Fibroblast of lung (primary cell): ENCODE measurements at regions not wholly inside any gene's neighbourhood (a gene's known extent, or its start where the extent isn't known, plus 50 kb on each side); places are given as distances from the start of the nearest gene placed in this dataset.

Experiments
- DNase-seq, 2 donors: peaks; one replicate each; pipeline versions ENCODE4 v3.0.0 to v3.0.0-alpha.2; 2010; ENCODE audit warnings: low read depth in 2 of 2
- H2AFZ ChIP-seq: 2 replicates; pipeline ENCODE4 v1.5.1; 2012; ENCODE audit warnings: low read length, control low read depth, inconsistent platforms
- H3K27ac ChIP-seq: 2 replicates; pipeline ENCODE4 v1.5.1; 2011; ENCODE audit warnings: low read length, control low read depth; ENCODE audit not compliant: insufficient read depth
- H3K27me3 ChIP-seq: 2 replicates; pipeline ENCODE4 v1.5.1; 2011; ENCODE audit warnings: mild to moderate bottlenecking, low read length; ENCODE audit not compliant: control insufficient read depth, insufficient read depth
- H3K36me3 ChIP-seq: 2 replicates; pipeline ENCODE4 v1.5.1; 2011; ENCODE audit warnings: low read length; ENCODE audit not compliant: control insufficient read depth, insufficient read depth
- H3K4me1 ChIP-seq: 2 replicates; pipeline ENCODE4 v1.5.1; 2011; ENCODE audit warnings: low read length; ENCODE audit not compliant: control insufficient read depth, insufficient read depth; ENCODE audit errors: extremely low read depth
- H3K4me2 ChIP-seq: 2 replicates; pipeline ENCODE4 v1.5.1; 2011; ENCODE audit warnings: low read length, control low read depth; ENCODE audit not compliant: insufficient read depth; ENCODE audit errors: extremely low read depth
- H3K4me3 ChIP-seq, 4 experiments: fragments of 200-600 bp in 1 of 4; sonication (generic) in 1 of 4; replicated peaks in 1 of 4; 2 replicates each; pipeline ENCODE4 v1.5.1; 2011 to 2016; ENCODE audit warnings: low read length in 4 of 4, low read depth in 3 of 4, mild to moderate bottlenecking in 3 of 4, control low read depth in 2 of 4, inconsistent platforms in 1 of 4, mixed read lengths in 1 of 4; ENCODE audit not compliant: insufficient read depth in 1 of 4; ENCODE audit errors: control extremely low read depth in 1 of 4
- H3K79me2 ChIP-seq: 2 replicates; pipeline ENCODE4 v1.5.1; 2012; ENCODE audit warnings: mild to moderate bottlenecking, low read length, inconsistent platforms; ENCODE audit not compliant: control insufficient read depth, insufficient read depth
- H3K9ac ChIP-seq: 2 replicates; pipeline ENCODE4 v1.5.1; 2011; ENCODE audit warnings: mild to moderate bottlenecking, low read length, control low read depth; ENCODE audit not compliant: insufficient read depth
- H3K9me3 ChIP-seq: 2 replicates; pipeline ENCODE4 v1.5.1; 2012; ENCODE audit warnings: low read depth, low read length; ENCODE audit not compliant: control insufficient read depth, insufficient read depth
- H4K20me1 ChIP-seq: 2 replicates; pipeline ENCODE4 v1.5.1; 2011; ENCODE audit warnings: low read length; ENCODE audit not compliant: control insufficient read depth, insufficient read depth; ENCODE audit errors: extremely low read depth
- EZH2 ChIP-seq: IDR thresholded peaks from 2 replicates; pipeline ENCODE4 v1.5.1; 2012; ENCODE audit warnings: low read length, control low read depth, mild to moderate bottlenecking; ENCODE audit errors: missing control alignments
- TF ChIP-seq, protein P1 (sequence below), 2 donors: IDR thresholded peaks in 1 of 2; conservative IDR thresholded peaks in 1 of 2; 1 replicate in 1 of 2; 2 replicates in 1 of 2; pipeline ENCODE4 v1.5.1; 2011 to 2012; ENCODE audit warnings: low read length in 2 of 2, control low read depth in 1 of 2, inconsistent platforms in 1 of 2, low read depth in 1 of 2, mild to moderate bottlenecking in 1 of 2

DNA sequence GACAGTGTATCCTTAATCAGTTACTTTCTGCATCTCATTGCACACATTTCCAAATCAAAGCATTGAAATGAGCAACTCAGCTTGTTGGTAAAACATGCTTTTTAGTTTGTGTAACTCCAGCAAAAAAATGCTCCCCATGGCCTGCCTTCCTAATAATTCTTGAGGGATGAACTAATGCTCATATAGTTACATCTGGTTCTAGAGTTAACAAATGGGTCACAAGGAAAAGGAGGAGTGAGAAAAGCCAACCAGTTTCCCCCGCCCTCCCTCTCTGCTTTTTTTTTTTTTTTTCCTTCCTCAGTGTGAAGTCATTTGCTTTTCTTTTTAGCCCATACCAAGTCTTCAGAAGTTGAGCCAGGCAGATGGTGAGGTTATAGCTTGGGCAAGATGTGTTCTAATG, 231.7 kb downstream of the MTX2 start:
- H4K20me1 ChIP-seq = no peaks in the 10 kb centered on the region
- H3K27me3 ChIP-seq = peaks cover 2% of the 10 kb centered on the region
- no peaks in the 10 kb centered on the region for H3K9me3 ChIP-seq
- peak; percentile 18 to 71 for DNase-seq
- no peak for TF ChIP-seq EZH2
- TF ChIP-seq, protein P1, sequence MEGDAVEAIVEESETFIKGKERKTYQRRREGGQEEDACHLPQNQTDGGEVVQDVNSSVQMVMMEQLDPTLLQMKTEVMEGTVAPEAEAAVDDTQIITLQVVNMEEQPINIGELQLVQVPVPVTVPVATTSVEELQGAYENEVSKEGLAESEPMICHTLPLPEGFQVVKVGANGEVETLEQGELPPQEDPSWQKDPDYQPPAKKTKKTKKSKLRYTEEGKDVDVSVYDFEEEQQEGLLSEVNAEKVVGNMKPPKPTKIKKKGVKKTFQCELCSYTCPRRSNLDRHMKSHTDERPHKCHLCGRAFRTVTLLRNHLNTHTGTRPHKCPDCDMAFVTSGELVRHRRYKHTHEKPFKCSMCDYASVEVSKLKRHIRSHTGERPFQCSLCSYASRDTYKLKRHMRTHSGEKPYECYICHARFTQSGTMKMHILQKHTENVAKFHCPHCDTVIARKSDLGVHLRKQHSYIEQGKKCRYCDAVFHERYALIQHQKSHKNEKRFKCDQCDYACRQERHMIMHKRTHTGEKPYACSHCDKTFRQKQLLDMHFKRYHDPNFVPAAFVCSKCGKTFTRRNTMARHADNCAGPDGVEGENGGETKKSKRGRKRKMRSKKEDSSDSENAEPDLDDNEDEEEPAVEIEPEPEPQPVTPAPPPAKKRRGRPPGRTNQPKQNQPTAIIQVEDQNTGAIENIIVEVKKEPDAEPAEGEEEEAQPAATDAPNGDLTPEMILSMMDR (conservative IDR thresholded peaks at IDR 0.05 in 1 of 2, IDR thresholded peaks at IDR 0.05 in 1 of 2; ENCODE audit: low read depth in 1 of 2, low read length in 2 of 2) = no peak
- no peaks in the 10 kb centered on the region for H3K4me1 ChIP-seq
- no peak overlapping the region for H3K9ac ChIP-seq
- no peaks in the 10 kb centered on the region for H3K36me3 ChIP-seq
- H3K27ac ChIP-seq = no peak overlapping the region
- no peaks in the 10 kb centered on the region for H3K79me2 ChIP-seq
- H3K4me2 ChIP-seq = no peak overlapping the region
- no peak overlapping the region for H2AFZ ChIP-seq
- no peak overlapping the region for H3K4me3 ChIP-seq

- no peak overlapping the region for H3K9ac ChIP-seq
- H4K20me1 ChIP-seq = no peaks in the 10 kb centered on the region
- no peak for DNase-seq
- H3K4me3 ChIP-seq = no peak overlapping the region
- no peak overlapping the region for H3K4me2 ChIP-seq
- no peak overlapping the region for H2AFZ ChIP-seq
- no peaks in the 10 kb centered on the region for H3K36me3 ChIP-seq
- H3K27ac ChIP-seq = no peak overlapping the region
- H3K4me1 ChIP-seq = no peaks in the 10 kb centered on the region
- TF ChIP-seq, protein P1 (conservative IDR thresholded peaks at IDR 0.05 in 1 of 2, IDR thresholded peaks at IDR 0.05 in 1 of 2; ENCODE audit: low read depth in 1 of 2, low read length in 2 of 2) = no peak
- no peak for TF ChIP-seq EZH2
- no peaks in the 10 kb centered on the region for H3K79me2 ChIP-seq
- H3K9me3 ChIP-seq = no peaks in the 10 kb centered on the region
- H3K27me3 ChIP-seq = peaks cover 2% of the 10 kb centered on the region
Measured at GRCh38 chr2:176501617-176502016, 232.4 kb downstream of the MTX2 start.

DNA sequence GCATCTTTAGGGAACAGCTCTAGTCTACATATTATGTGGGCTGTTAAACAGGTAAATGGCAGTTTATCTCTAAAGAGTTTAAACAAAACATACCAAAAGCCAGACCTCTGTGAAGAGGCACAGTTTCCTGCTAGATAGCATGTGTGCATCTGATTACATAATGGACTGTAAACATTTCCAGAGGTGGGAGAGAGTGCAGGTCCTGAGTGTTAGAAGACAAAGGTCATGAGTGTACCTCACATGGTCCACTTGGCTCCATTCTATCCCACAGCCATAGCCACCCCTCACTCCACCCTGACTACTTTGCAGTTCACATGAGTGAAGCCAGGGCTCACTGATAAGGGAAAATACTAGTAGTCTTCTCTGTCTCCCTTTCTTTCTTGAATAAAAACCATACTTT, 233.4 kb downstream of the MTX2 start:
- no peaks in the 10 kb centered on the region for H3K4me1 ChIP-seq
- H3K4me2 ChIP-seq = no peak overlapping the region
- H3K9me3 ChIP-seq = no peaks in the 10 kb centered on the region
- no peak overlapping the region for H3K4me3 ChIP-seq
- DNase-seq = no peak
- no peaks in the 10 kb centered on the region for H3K36me3 ChIP-seq
- no peaks in the 10 kb centered on the region for H4K20me1 ChIP-seq
- no peaks in the 10 kb centered on the region for H3K79me2 ChIP-seq
- TF ChIP-seq, protein P1 (conservative IDR thresholded peaks at IDR 0.05 in 1 of 2, IDR thresholded peaks at IDR 0.05 in 1 of 2; ENCODE audit: low read depth in 1 of 2, low read length in 2 of 2) = no peak
- TF ChIP-seq EZH2 = no peak
- peaks cover 2% of the 10 kb centered on the region for H3K27me3 ChIP-seq
- H2AFZ ChIP-seq = no peak overlapping the region
- H3K9ac ChIP-seq = no peak overlapping the region
- H3K27ac ChIP-seq = no peak overlapping the region
